A673 (cell line): ENCODE measurements at regions not wholly inside any gene's neighbourhood (a gene's known extent, or its start where the extent isn't known, plus 50 kb on each side); places are given as distances from the start of the nearest gene placed in this dataset.

Experiments used
- CTCF ChIP-seq: fragments of 300-800, 200-600 bp; sonication (generic); conservative IDR thresholded peaks from 2 replicates; pipeline ENCODE4 v1.5.1; 2017; ENCODE audit warnings: low read depth, mild to moderate bottlenecking, antibody characterized with exemption, low read length, moderate library complexity, mixed read lengths
- EZH2 ChIP-seq: fragments of 200-600 bp; sonication (generic); IDR thresholded peaks from 2 replicates; pipeline ENCODE4 v1.6.1; 2017; ENCODE audit warnings: borderline replicate concordance, low read depth, mild to moderate bottlenecking, mixed read lengths, antibody characterized with exemption, low read length; ENCODE audit not compliant: poor library complexity, severe bottlenecking

DNA sequence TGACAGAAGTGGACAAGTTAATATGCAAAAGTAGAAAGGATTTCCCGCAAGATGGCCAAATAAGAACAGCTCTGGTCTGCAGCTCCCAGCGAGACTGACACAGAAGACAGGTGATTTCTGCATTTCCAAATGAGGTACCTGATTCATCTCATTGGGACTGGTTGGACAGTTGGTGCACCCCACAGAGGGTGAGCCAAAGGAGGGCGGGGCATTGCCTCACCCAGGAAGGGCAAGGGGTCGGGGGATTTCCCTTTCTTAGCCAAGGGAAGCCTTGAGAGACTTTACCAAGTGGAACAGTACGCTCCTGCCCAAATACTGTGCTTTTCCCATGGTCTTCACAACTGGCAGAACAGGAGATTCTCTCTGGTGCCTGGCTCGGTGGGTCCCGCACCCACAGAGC is 191.3 kb downstream of the ALG10B start:
- no peak for TF ChIP-seq CTCF
- no peak for TF ChIP-seq EZH2
